IPS-18c (cell line): ENCODE measurements at regions not wholly inside any gene's neighbourhood (a gene's known extent, or its start where the extent isn't known, plus 50 kb on each side); places are given as distances from the start of the nearest gene placed in this dataset.
"Not testable (repeated sequence)": the region's sequence is repeated elsewhere in the genome, so short reads cannot be mapped to it uniquely, and the experiment has no call there.

Experiments used
- H3K4me3 ChIP-seq: 2 replicates; pipeline ENCODE4 v1.7.0; 2013; ENCODE audit warnings: low read depth, mild to moderate bottlenecking, low read length, moderate library complexity; ENCODE audit not compliant: insufficient read depth
- H3K9me3 ChIP-seq: one replicate; pipeline ENCODE4 v1.6.1; 2013; ENCODE audit warnings: mild to moderate bottlenecking, low read length, moderate library complexity; ENCODE audit not compliant: control insufficient read depth, insufficient read depth

DNA sequence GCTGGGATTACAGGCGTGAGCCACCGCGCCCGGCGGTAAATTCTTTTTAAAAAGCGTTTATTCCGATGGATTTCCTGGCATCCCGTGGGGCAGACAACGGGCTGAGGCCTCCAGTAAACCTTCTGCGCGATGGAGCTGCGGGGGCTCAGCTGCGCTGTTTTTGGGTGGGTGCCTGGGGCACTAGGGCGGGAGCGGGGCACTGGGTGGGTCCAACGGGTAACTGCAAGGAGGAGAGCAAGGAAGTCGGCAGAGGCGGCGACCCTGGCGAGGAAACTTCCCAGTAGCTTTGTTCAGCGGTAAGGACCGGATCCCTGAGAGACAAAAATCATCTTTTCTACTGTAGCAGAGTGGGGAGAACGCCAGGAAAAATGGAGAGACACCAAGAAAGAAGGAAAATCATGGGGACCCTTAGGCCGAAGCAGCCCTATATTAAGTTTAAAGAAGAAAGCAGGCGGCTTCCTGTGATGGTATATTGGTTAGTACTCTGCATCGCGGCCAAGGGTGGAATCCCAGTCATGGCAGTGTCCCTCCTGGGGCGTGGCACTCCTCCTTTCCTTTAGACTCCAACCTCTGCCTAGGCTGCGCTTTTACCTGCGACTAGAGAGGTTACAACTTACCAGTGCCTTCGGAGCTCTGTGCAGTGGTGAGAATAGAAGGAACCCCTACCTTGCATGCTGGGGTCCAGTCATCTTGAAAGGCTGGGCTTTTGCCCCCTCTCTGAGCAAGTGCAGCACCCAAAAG is 63.0 kb upstream of the NBPF20 start:
- not testable (repeated sequence) for H3K9me3 ChIP-seq, H3K4me3 ChIP-seq

DNA sequence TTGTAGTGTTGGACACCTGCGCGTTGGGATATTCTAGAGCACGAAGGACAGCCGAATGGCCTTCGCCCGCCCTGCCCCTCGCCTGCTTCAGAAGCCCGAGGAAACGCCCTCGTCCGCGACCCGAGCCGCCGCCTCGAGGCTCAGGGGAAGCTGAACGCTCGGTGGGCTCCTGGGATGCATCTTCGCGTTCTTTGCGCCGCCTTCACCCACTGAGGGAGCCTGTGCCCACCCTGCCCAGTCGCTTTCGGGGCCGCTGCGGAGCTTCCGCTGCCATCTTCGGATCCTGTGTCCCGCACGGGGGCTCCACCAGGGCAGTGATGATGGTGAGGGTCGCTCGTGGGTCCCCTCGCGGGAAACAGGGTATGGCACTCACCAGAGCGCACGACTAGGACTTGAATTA is 61.8 kb upstream of the NBPF20 start:
- H3K4me3 ChIP-seq, result not testable (repeated sequence)

GRCh38 chr1:145484257-145484656 is 58.9 kb upstream of the NBPF20 start:
- not testable (repeated sequence) for H3K4me3 ChIP-seq, H3K9me3 ChIP-seq

More for the DNA sequence above, 61.8 kb upstream of the NBPF20 start:
- not testable (repeated sequence) for H3K9me3 ChIP-seq

DNA sequence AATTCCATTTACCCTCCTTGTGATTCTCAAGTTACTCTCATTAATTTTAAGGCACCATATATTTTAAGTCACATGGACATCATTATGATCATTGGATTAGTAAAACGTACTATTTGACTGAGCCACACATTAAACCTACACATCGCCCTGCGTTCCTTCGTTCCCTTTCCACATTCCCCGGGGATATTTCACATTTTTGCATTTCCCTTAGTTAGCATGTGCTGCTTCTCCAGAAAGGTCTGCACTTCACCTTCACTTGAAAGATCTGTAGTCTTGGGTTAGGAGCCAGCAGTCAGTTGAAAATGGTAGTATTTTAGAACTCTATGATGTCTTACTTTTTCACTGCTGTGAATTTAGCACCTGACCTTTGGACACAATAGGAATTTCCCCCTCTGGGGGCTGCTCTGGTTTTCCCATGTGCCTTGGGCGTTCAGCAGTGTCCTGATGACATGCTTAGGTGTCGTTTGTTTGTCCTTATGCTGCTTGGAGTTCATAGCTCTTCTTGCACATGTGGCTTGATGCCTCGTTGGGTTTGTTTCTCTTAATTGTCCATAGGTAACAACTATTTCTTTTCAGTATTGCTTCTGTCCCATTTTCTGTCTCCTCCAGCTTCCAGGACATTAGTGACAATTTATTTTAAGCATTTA is 56.9 kb upstream of the NBPF20 start:
- H3K4me3 ChIP-seq, H3K9me3 ChIP-seq: not testable (repeated sequence)

- H3K9me3 ChIP-seq, result not testable (repeated sequence)
- peak overlapping the region; percentile 47; the same call in 1 of the 2 replicates for H3K4me3 ChIP-seq
These were observed 50.6 kb upstream of the NBPF20 start for GRCh38 chr1:145475962-145476361.

DNA sequence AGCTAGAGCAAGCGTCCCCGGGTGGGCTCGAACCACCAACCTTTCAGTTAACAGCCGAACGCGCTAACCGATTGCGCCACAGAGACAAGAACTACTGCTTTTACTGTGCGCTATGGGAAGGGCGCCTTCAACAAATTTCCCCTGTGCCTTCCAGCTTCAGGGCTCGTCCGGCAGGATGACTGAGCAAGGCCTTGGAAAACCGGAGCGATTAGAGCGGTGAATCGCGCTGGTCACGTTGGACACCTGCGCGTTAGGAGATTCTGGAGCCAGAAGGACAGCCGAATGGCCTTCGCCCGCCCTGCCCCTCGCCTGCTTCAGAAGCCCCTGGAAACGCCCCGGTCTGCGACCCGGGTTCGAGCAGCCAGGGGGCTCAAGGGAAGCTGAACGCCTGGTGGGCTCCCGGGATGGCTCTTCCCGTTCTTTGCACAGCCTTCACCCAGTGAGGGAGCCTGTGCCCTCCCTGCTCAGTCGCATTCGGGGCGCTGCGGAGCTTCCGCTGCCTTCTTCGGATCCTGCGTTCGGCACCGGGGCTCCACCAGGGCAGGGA is 50.0 kb upstream of the NBPF20 start:
- not testable (repeated sequence) for H3K9me3 ChIP-seq
- peak overlapping the region; percentile 47; the same call in 1 of the 2 replicates for H3K4me3 ChIP-seq
